ENCODE measurements at regions not wholly inside any gene's neighbourhood (a gene's known extent, or its start where the extent isn't known, plus 50 kb on each side); places are given as distances from the start of the nearest gene placed in this dataset.

DNA sequence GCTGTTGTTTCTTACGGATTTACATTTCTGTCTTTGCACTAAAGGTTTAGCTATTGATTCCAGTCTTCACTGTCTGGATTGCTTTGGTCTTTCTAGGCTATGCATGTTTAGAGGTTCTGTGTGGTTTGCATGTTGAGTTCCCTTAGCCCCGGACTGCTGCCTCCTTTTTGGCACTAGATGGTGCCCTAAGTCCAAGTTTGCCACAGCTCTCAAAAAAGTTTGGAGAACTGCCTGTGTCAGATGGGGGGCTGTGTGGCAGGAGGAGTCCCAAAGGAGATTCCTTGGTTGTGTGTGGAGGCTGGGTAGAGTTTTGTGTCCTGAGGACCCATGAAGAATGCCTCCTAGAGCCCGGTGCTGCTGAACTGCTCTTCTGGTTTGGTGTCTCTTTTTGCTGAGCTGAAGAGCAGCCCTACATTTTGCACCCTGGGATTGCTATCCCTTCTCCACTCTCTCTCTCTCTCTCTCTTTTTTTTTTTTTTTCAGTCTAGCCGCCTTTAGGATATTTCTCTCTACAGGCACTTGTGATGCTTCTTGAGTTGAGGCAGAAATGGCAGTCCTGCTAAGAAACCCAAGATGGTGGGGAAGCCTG lies 74.4 kb downstream of the PTGS2 start:
- TF ChIP-seq, protein P1, sequence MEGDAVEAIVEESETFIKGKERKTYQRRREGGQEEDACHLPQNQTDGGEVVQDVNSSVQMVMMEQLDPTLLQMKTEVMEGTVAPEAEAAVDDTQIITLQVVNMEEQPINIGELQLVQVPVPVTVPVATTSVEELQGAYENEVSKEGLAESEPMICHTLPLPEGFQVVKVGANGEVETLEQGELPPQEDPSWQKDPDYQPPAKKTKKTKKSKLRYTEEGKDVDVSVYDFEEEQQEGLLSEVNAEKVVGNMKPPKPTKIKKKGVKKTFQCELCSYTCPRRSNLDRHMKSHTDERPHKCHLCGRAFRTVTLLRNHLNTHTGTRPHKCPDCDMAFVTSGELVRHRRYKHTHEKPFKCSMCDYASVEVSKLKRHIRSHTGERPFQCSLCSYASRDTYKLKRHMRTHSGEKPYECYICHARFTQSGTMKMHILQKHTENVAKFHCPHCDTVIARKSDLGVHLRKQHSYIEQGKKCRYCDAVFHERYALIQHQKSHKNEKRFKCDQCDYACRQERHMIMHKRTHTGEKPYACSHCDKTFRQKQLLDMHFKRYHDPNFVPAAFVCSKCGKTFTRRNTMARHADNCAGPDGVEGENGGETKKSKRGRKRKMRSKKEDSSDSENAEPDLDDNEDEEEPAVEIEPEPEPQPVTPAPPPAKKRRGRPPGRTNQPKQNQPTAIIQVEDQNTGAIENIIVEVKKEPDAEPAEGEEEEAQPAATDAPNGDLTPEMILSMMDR (conservative IDR thresholded peaks at IDR 0.05), result peak; percentile 83
- no peak overlapping the region for H3K27ac ChIP-seq

DNA sequence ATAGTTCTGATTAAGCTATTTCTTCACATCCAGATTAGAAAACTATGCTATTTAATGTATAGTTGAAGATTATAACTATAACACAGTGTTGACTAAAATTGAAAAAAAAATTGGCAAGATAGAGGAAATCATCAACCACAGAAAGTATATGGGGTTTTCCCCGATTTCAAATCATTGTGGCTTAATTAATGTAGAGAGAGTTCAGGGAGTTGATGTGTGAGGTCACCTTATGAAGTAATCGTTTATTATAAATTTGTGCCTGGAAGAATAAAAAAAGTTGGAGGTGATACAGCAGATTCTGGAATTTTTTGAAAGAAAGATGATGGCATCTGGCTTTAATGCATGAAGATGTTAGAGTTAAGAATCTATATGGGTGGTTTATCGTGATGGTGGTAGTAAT lies 84.3 kb downstream of the PTGS2 start:
- TF ChIP-seq, protein P1 (conservative IDR thresholded peaks at IDR 0.05), result no peak
- H3K27ac ChIP-seq, result no peak overlapping the region

DNA sequence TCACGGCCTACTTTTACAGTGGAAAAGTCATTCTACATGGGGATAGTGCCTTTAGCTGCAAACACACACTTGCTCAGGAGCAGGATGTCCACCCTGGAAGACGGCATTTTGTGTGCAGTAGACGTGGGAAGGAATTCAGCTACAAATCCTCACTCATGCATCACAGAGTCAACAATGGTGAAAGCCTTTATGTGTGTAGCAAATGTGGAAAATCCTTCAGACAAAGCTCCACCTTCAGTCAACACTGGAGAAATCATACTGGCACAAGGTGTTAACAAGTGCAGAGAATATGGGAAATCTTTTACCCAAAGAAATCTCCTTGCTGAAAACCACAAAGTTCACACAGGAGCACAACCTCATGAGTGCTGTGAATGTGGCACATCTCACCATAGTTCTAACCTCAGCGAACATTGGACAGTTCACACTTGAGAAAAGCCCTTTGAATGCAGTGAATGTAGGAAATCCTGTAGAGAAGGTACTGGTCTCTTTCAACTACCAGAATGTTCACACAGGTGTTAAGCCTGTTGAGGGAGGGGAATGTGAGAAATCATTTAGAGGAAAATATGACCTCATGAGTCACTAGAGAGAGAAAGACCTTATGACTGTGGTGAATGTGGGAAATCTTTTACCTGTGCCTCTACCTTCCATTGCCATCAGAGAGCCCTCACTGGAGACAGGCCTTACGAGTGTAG lies 101.8 kb downstream of the PTGS2 start:
- TF ChIP-seq, protein P1 (conservative IDR thresholded peaks at IDR 0.05), result no peak
- H3K27ac ChIP-seq, result no peak overlapping the region

DNA sequence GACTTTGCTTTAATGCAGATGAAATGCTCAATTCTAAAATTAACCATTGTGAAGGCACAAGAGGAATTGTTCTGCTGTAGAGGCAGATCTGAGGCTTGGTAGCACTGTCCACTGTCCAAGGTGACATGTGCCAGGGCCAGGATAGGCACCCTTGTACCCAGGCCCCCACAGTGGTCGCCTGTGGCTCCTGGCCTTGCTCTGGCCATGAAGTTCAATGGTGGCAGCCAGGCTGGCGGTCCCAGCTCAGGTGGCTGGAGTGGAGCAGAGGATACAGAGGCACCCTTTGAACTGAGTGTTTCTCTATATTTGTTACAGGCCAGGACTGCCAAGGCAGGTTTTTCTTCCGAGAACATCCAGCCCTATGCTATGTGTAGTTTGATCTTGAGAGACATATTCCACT lies 102.6 kb downstream of the PTGS2 start:
- H3K27ac ChIP-seq, result no peak overlapping the region
- TF ChIP-seq, protein P1 (conservative IDR thresholded peaks at IDR 0.05), result no peak

DNA sequence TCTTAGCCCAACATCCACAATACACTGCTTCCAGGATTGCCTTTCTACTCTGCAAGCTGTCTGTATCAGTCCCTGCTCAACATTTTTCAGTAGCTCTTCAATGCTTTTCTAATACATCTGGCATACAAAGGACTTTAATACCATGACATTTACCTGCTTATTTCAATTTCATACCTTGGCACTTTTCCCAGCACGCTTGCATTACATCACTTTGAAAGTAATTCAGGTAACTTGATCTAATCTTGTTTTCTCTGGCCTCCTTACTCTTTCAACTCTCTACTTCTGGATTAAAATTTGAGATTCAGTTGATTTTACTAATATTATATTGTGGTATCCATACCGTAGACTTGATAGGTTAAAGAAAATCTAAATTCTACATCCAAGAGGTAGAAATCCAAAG lies 103.0 kb downstream of the PTGS2 start:
- TF ChIP-seq, protein P1 (conservative IDR thresholded peaks at IDR 0.05), result no peak
- H3K27ac ChIP-seq, result no peak overlapping the region

DNA sequence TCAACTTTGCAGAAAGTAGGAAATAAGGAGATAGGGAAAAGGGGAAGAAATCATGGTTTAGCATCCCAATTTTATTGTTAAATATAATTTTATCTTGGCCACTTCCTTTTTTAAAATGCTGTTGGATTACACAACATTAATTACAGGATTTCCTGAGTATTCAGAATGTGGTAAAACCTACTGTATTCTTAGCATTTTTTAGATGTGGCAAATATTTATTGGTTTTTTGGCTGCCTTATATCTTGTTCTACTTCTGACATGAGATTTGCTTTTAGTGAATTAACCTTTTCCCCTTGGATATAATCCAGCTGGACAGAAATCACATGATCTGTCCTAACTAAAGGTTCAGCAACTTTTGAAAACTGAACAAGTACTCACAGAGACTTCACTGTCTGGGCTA lies 104.9 kb downstream of the PTGS2 start:
- TF ChIP-seq, protein P1 (conservative IDR thresholded peaks at IDR 0.05), result no peak
- H3K27ac ChIP-seq, result no peak overlapping the region

DNA sequence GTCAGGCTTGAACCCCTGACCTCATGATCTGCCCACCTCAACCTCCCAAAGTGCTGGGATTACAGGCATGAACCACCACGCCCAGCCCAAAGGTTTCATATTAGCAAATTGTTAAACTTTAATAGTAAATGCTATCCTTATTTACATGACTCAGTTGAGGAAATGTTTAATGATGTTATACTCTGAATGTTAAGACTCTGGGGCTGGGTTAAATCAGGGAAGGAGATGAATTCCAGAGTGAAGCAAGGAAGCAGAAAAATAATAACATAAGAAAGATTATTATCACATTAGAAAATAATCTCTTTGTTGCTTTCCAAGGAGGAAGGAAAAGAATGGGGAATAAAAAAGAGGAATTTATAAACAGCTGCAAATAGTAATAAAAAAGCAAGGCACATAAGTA lies 105.3 kb downstream of the PTGS2 start:
- TF ChIP-seq, protein P1 (conservative IDR thresholded peaks at IDR 0.05), result no peak

More for the DNA sequence above, 105.3 kb downstream of the PTGS2 start:
- no peak overlapping the region for H3K27ac ChIP-seq

Data from VCaP (cell line).